Fibroblast of lung (primary cell): ENCODE measurements at regions not wholly inside any gene's neighbourhood (a gene's known extent, or its start where the extent isn't known, plus 50 kb on each side); places are given as distances from the start of the nearest gene placed in this dataset.

Experiments used
- DNase-seq, 2 donors: peaks; one replicate each; pipeline versions ENCODE4 v3.0.0 to v3.0.0-alpha.2; 2010; ENCODE audit warnings: low read depth in 2 of 2
- H2AFZ ChIP-seq: 2 replicates; pipeline ENCODE4 v1.5.1; 2012; ENCODE audit warnings: low read length, control low read depth, inconsistent platforms
- H3K27ac ChIP-seq: 2 replicates; pipeline ENCODE4 v1.5.1; 2011; ENCODE audit warnings: low read length, control low read depth; ENCODE audit not compliant: insufficient read depth
- H3K27me3 ChIP-seq: 2 replicates; pipeline ENCODE4 v1.5.1; 2011; ENCODE audit warnings: mild to moderate bottlenecking, low read length; ENCODE audit not compliant: control insufficient read depth, insufficient read depth
- H3K36me3 ChIP-seq: 2 replicates; pipeline ENCODE4 v1.5.1; 2011; ENCODE audit warnings: low read length; ENCODE audit not compliant: control insufficient read depth, insufficient read depth
- H3K4me1 ChIP-seq: 2 replicates; pipeline ENCODE4 v1.5.1; 2011; ENCODE audit warnings: low read length; ENCODE audit not compliant: control insufficient read depth, insufficient read depth; ENCODE audit errors: extremely low read depth
- H3K4me2 ChIP-seq: 2 replicates; pipeline ENCODE4 v1.5.1; 2011; ENCODE audit warnings: low read length, control low read depth; ENCODE audit not compliant: insufficient read depth; ENCODE audit errors: extremely low read depth
- H3K4me3 ChIP-seq, 4 experiments: fragments of 200-600 bp in 1 of 4; sonication (generic) in 1 of 4; replicated peaks in 1 of 4; 2 replicates each; pipeline ENCODE4 v1.5.1; 2011 to 2016; ENCODE audit warnings: low read length in 4 of 4, low read depth in 3 of 4, mild to moderate bottlenecking in 3 of 4, control low read depth in 2 of 4, inconsistent platforms in 1 of 4, mixed read lengths in 1 of 4; ENCODE audit not compliant: insufficient read depth in 1 of 4; ENCODE audit errors: control extremely low read depth in 1 of 4
- H3K79me2 ChIP-seq: 2 replicates; pipeline ENCODE4 v1.5.1; 2012; ENCODE audit warnings: mild to moderate bottlenecking, low read length, inconsistent platforms; ENCODE audit not compliant: control insufficient read depth, insufficient read depth
- H3K9ac ChIP-seq: 2 replicates; pipeline ENCODE4 v1.5.1; 2011; ENCODE audit warnings: mild to moderate bottlenecking, low read length, control low read depth; ENCODE audit not compliant: insufficient read depth
- H3K9me3 ChIP-seq: 2 replicates; pipeline ENCODE4 v1.5.1; 2012; ENCODE audit warnings: low read depth, low read length; ENCODE audit not compliant: control insufficient read depth, insufficient read depth
- H4K20me1 ChIP-seq: 2 replicates; pipeline ENCODE4 v1.5.1; 2011; ENCODE audit warnings: low read length; ENCODE audit not compliant: control insufficient read depth, insufficient read depth; ENCODE audit errors: extremely low read depth
- EZH2 ChIP-seq: IDR thresholded peaks from 2 replicates; pipeline ENCODE4 v1.5.1; 2012; ENCODE audit warnings: low read length, control low read depth, mild to moderate bottlenecking; ENCODE audit errors: missing control alignments
- TF ChIP-seq, protein P1 (sequence below), 2 donors: IDR thresholded peaks in 1 of 2; conservative IDR thresholded peaks in 1 of 2; 1 replicate in 1 of 2; 2 replicates in 1 of 2; pipeline ENCODE4 v1.5.1; 2011 to 2012; ENCODE audit warnings: low read length in 2 of 2, control low read depth in 1 of 2, inconsistent platforms in 1 of 2, low read depth in 1 of 2, mild to moderate bottlenecking in 1 of 2

DNA sequence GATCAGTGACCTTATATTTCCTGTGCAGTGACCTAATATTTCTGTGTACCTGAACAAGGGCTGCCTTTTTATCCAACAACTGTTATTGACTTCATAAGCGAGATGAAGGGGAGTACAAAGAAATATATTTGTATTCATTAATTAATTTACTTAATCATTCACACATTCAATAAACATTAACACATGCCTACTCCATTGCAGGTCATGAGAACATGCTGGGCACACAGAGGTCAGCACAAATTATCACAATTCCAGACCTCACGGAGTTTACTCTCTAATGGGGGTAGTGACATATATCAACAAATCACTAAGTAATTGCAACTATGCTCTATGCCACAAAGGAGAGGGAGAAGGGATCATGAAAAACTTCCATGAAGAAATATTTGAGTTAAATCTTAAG lies 614.6 kb downstream of the TOX3 start:
- H3K4me3 ChIP-seq, result no peak overlapping the region
- H3K36me3 ChIP-seq, result no peaks in the 10 kb centered on the region
- no peak overlapping the region for H2AFZ ChIP-seq
- DNase-seq, result no peak
- no peak overlapping the region for H3K27ac ChIP-seq
- no peaks in the 10 kb centered on the region for H3K4me1 ChIP-seq
- no peaks in the 10 kb centered on the region for H3K9me3 ChIP-seq
- peaks cover 3% of the 10 kb centered on the region for H3K27me3 ChIP-seq
- no peaks in the 10 kb centered on the region for H4K20me1 ChIP-seq
- TF ChIP-seq, protein P1, sequence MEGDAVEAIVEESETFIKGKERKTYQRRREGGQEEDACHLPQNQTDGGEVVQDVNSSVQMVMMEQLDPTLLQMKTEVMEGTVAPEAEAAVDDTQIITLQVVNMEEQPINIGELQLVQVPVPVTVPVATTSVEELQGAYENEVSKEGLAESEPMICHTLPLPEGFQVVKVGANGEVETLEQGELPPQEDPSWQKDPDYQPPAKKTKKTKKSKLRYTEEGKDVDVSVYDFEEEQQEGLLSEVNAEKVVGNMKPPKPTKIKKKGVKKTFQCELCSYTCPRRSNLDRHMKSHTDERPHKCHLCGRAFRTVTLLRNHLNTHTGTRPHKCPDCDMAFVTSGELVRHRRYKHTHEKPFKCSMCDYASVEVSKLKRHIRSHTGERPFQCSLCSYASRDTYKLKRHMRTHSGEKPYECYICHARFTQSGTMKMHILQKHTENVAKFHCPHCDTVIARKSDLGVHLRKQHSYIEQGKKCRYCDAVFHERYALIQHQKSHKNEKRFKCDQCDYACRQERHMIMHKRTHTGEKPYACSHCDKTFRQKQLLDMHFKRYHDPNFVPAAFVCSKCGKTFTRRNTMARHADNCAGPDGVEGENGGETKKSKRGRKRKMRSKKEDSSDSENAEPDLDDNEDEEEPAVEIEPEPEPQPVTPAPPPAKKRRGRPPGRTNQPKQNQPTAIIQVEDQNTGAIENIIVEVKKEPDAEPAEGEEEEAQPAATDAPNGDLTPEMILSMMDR (conservative IDR thresholded peaks at IDR 0.05 in 1 of 2, IDR thresholded peaks at IDR 0.05 in 1 of 2; ENCODE audit: low read depth in 1 of 2, low read length in 2 of 2), result no peak
- no peaks in the 10 kb centered on the region for H3K79me2 ChIP-seq
- no peak overlapping the region for H3K9ac ChIP-seq
- no peak overlapping the region for H3K4me2 ChIP-seq

DNA sequence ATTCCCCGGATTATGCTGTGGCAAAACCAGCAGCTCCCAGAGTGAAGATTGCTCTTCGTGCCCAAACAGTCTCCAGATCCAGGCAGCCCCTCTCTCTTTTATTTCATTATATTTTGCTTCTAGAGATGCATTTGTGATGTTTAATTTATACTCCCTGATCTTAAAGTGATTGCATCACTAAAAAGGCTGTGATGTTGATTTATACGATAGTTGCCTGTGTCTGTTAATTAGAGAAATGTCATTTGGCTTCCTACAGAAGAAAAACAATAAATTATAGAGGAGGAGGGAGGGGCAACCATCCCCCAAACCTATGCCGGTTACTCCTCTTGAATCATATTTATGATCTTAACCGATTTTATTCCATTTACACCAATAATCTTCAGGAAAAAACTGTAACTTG lies 615.3 kb downstream of the TOX3 start:
- no peak overlapping the region for H3K27ac ChIP-seq
- no peak overlapping the region for H3K4me3 ChIP-seq
- no peaks in the 10 kb centered on the region for H3K36me3 ChIP-seq
- DNase-seq, result no peak
- TF ChIP-seq EZH2, result no peak
- TF ChIP-seq, protein P1 (conservative IDR thresholded peaks at IDR 0.05 in 1 of 2, IDR thresholded peaks at IDR 0.05 in 1 of 2; ENCODE audit: low read depth in 1 of 2, low read length in 2 of 2), result no peak
- H4K20me1 ChIP-seq, result no peaks in the 10 kb centered on the region
- no peaks in the 10 kb centered on the region for H3K79me2 ChIP-seq
- no peak overlapping the region for H3K9ac ChIP-seq
- H3K4me2 ChIP-seq, result no peak overlapping the region
- H2AFZ ChIP-seq, result no peak overlapping the region
- no peaks in the 10 kb centered on the region for H3K4me1 ChIP-seq
- H3K27me3 ChIP-seq, result peaks cover 3% of the 10 kb centered on the region
- no peaks in the 10 kb centered on the region for H3K9me3 ChIP-seq

DNA sequence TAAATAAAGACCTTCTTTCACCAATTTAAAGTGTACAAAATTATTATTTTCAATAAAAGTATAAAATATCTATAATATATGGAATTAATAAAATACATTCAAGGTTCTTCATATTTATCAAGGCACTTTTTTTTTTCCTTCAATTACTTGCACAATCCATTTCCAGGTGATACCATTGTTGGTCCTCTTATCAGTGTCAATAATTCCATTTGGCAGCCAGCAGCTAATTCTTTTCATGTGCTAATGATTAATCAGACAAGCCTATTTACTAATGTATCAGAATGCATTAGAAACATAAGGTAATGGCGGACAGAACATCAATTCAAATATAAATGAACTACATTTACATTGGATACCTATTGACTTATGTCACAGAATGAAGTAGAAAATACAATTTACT lies 622.2 kb downstream of the TOX3 start:
- no peaks in the 10 kb centered on the region for H3K4me1 ChIP-seq
- H3K9ac ChIP-seq, result no peak overlapping the region

More for the DNA sequence above, 622.2 kb downstream of the TOX3 start:
- Histone ChIP-seq H4K20me1 (no peaks in the 10 kb centered on the region), H3K9me3 (no peaks in the 10 kb centered on the region), H3K79me2 (no peaks in the 10 kb centered on the region), H3K27me3 (peaks cover 3% of the 10 kb centered on the region), H3K4me2 (no peak overlapping the region), H3K36me3 (no peaks in the 10 kb centered on the region), H3K4me3 (no peak overlapping the region), H3K27ac (no peak overlapping the region), H2AFZ (no peak overlapping the region)
- TF ChIP-seq, protein P1 (conservative IDR thresholded peaks at IDR 0.05 in 1 of 2, IDR thresholded peaks at IDR 0.05 in 1 of 2; ENCODE audit: low read depth in 1 of 2, low read length in 2 of 2), result no peak
- no peak for TF ChIP-seq EZH2
- DNase-seq, result no peak
